Nephron progenitor cell (in vitro differentiated cells): ENCODE measurements at regions not wholly inside any gene's neighbourhood (a gene's known extent, or its start where the extent isn't known, plus 50 kb on each side); places are given as distances from the start of the nearest gene placed in this dataset.

Experiments used
- DNase-seq: peaks from one replicate; pipeline ENCODE4 v3.0.0; 2021
- H3K27ac Mint-ChIP-seq: 2 replicates; pipeline ENCODE4 v1.8.0; 2021; ENCODE audit warnings: mild to moderate bottlenecking, moderate library complexity, mixed read lengths
- H3K27me3 Mint-ChIP-seq: 2 replicates; pipeline ENCODE4 v1.8.0; 2021; ENCODE audit warnings: mild to moderate bottlenecking, low read depth, mixed read lengths; ENCODE audit not compliant: poor library complexity
- H3K36me3 Mint-ChIP-seq: 2 replicates; pipeline ENCODE4 v1.8.0; 2021; ENCODE audit warnings: low read depth, mixed read lengths
- H3K4me1 Mint-ChIP-seq: 2 replicates; pipeline ENCODE4 v1.8.0; 2021; ENCODE audit warnings: mixed read lengths
- H3K4me3 Mint-ChIP-seq: 2 replicates; pipeline ENCODE4 v1.8.0; 2021; ENCODE audit warnings: mild to moderate bottlenecking, moderate library complexity, mixed read lengths
- H3K9me3 Mint-ChIP-seq: 2 replicates; pipeline ENCODE4 v1.8.0; 2021; ENCODE audit warnings: mild to moderate bottlenecking, moderate library complexity, mixed read lengths
- CTCF ChIP-seq: fragments of 200-600 bp; sonication (generic); IDR thresholded peaks from 2 replicates; pipeline ENCODE4 v1.5.0; 2021; ENCODE audit warnings: antibody characterized with exemption

DNA sequence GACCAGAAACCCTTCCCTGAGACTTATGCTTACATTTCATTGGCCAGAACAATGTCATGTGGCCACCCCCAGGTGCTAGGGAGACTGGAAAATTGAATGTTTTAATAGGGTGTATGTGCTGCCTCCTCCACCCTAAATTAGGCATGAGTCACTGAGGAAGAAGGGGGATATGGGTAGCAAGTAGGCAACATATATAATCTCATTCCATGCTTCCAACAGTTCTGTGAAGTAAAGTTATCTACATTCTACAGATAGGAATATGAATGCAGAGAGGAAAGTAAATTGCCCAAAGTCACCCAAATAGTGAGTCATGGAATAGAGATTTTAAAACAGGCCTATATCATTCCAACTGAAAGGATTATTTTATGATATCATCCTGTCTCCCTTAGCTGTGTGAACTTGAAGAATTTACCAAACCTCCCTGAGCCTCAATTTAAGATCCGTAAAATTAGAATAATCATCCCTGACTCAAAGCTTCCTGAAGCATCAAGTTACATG, 168.6 kb upstream of the FGGY start:
- peaks cover 17% of the 10 kb centered on the region for H3K9me3 Mint-ChIP-seq
- H3K27me3 Mint-ChIP-seq, result peaks cover 4% of the 10 kb centered on the region
- no peak overlapping the region for H3K4me3 Mint-ChIP-seq
- no peak for TF ChIP-seq CTCF
- no peak overlapping the region for H3K27ac Mint-ChIP-seq
- DNase-seq, result no peak
- H3K36me3 Mint-ChIP-seq, result no peaks in the 10 kb centered on the region
- peaks cover 17% of the 10 kb centered on the region for H3K4me1 Mint-ChIP-seq

DNA sequence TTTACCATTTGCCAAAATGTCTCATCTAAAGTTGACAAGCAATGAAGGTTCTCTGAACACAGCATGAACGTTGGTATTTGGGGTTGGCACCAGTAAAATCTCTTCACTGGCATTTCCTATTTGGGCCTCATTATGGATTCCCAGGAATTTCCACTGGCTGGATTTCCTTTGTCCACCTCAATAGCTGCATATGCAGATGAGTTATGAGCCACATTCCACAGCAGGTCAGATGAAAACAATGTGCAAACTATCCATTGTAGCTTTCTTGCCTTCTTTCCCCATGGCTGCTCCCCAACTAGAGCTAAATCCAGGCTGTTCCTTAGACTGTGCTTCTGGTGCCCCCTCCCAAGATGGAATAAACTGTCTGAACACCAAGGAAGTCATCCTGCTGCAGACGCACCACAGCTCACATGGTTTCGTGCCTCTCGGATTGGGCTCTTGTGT, 168.1 kb upstream of the FGGY start:
- H3K4me1 Mint-ChIP-seq, result peaks cover 17% of the 10 kb centered on the region
- no peak for DNase-seq
- H3K27ac Mint-ChIP-seq, result no peak overlapping the region
- H3K27me3 Mint-ChIP-seq, result peaks cover 4% of the 10 kb centered on the region
- peaks cover 17% of the 10 kb centered on the region for H3K9me3 Mint-ChIP-seq
- H3K4me3 Mint-ChIP-seq, result no peak overlapping the region
- TF ChIP-seq CTCF, result no peak
- H3K36me3 Mint-ChIP-seq, result no peaks in the 10 kb centered on the region

GRCh38 chr1:59132295-59132694, 164.6 kb upstream of the FGGY start:
- no peak for DNase-seq
- Mint-ChIP-seq H3K4me1 (peaks cover 18% of the 10 kb centered on the region), H3K4me3 (no peak overlapping the region), H3K27ac (no peak overlapping the region), H3K9me3 (peaks cover 12% of the 10 kb centered on the region), H3K36me3 (no peaks in the 10 kb centered on the region), H3K27me3 (peaks cover 10% of the 10 kb centered on the region)
- no peak for TF ChIP-seq CTCF

DNA sequence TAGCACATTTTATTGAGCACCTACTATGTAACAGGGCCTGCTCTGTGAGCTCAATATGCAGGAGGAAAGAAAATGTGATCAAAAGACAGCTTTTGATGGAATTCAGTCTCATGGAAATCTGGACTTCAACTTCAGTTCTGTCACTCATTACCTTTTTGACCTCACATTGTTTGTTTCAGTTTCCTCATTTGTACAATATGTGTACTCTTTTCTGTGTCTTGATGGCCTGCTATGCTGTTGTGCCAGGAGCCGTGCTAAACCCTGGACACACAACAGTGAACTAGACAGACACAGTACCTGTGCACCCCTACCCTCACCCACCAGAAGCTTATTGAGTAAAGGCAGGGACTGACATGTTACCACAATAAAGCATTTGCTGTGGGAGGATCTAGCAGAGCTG, 162.9 kb upstream of the FGGY start:
- peaks cover 32% of the 10 kb centered on the region for H3K4me1 Mint-ChIP-seq
- H3K9me3 Mint-ChIP-seq, result peaks cover 10% of the 10 kb centered on the region
- H3K27ac Mint-ChIP-seq, result no peak overlapping the region
- no peak for TF ChIP-seq CTCF
- no peaks in the 10 kb centered on the region for H3K36me3 Mint-ChIP-seq
- no peak overlapping the region for H3K4me3 Mint-ChIP-seq
- H3K27me3 Mint-ChIP-seq, result peaks cover 6% of the 10 kb centered on the region
- DNase-seq, result no peak

- peaks cover 51% of the 10 kb centered on the region for H3K4me1 Mint-ChIP-seq
- no peak for TF ChIP-seq CTCF
- no peak overlapping the region for H3K27ac Mint-ChIP-seq
- H3K9me3 Mint-ChIP-seq, result no peaks in the 10 kb centered on the region
- H3K27me3 Mint-ChIP-seq, result peaks cover 6% of the 10 kb centered on the region
- no peak overlapping the region for H3K4me3 Mint-ChIP-seq
- H3K36me3 Mint-ChIP-seq, result no peaks in the 10 kb centered on the region
- DNase-seq, result no peak
Observed at GRCh38 chr1:59135761-59136255, 161.1 kb upstream of the FGGY start.

DNA sequence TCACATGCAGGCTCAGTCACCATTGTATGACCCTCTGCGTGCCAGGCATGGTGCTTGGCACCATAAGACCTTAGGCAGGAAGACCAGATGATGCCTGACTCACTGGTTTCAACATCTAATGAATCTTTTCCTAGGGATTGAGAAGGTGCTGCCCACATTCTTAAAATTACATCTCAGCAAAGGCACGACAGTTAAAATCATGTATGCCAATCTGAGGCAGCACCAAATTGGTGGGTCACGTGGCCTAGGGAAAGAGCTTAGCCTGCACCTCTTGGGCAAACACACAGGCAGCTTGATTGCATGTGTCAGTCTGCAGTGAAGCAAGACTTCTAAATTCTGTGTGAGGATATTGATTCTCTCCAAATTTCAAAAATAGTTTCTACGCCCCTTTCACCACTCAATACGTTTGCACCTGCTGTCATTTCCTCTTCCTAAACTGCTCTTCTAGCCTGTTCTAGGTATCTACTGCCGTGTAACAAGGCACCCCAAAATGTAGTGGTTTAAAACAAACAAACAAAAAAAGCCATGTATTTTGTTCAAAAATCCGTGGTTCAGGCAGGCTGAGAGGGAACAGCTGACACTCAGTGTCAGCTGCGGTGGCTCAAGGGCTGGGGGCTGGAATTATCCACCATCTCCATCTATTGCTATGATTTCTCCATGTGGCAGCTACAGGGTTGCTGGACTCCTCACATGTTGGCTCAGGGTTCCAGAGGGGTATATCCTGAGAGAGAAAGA, 160.2 kb upstream of the FGGY start:
- Mint-ChIP-seq H3K27me3 (peaks cover 6% of the 10 kb centered on the region), H3K4me1 (peaks cover 58% of the 10 kb centered on the region), H3K4me3 (no peak overlapping the region), H3K27ac (no peak overlapping the region), H3K9me3 (no peaks in the 10 kb centered on the region), H3K36me3 (no peaks in the 10 kb centered on the region)
- TF ChIP-seq CTCF, result no peak
- DNase-seq, result no peak
